Activated T-cell treated with anti-CD3 and anti-CD28 coated beads, Interleukin-2, amount 50 U/mL, for 72 hours (primary cell): ENCODE measurements at regions not wholly inside any gene's neighbourhood (a gene's known extent, or its start where the extent isn't known, plus 50 kb on each side); places are given as distances from the start of the nearest gene placed in this dataset.

Experiments
- ATAC-seq, 2 donors: fragments of 150-1000 bp; cut with Tn5 transposase; replicated peaks in 1 of 2; 2 replicates each; pipeline ENCODE4 v1.10.0; 2021; ENCODE audit warnings: moderate library complexity in 2 of 2, mild to moderate bottlenecking in 1 of 2
- DNase-seq, 2 donors: peaks; one replicate each; pipeline ENCODE4 v3.0.0; 2021 to 2022; ENCODE audit warnings: mixed read lengths in 1 of 2
- H3K27ac Mint-ChIP-seq: one replicate; pipeline ENCODE4 v1.8.0; 2022; ENCODE audit warnings: mild to moderate bottlenecking, moderate library complexity, mixed read lengths
- H3K27me3 Mint-ChIP-seq: one replicate; pipeline ENCODE4 v1.8.0; 2022; ENCODE audit warnings: low read depth, mixed read lengths
- H3K36me3 Mint-ChIP-seq, 2 donors: one replicate each; pipeline ENCODE4 v1.8.0; 2022; ENCODE audit warnings: mixed read lengths in 2 of 2, mild to moderate bottlenecking in 1 of 2; ENCODE audit not compliant: insufficient read depth in 2 of 2
- H3K4me1 Mint-ChIP-seq: one replicate; pipeline ENCODE4 v1.8.0; 2022; ENCODE audit warnings: low read depth, mixed read lengths
- H3K4me3 Mint-ChIP-seq, 2 donors: one replicate each; pipeline ENCODE4 v1.8.0; 2022; ENCODE audit warnings: mild to moderate bottlenecking in 2 of 2, mixed read lengths in 2 of 2, moderate library complexity in 2 of 2
- H3K9me3 Mint-ChIP-seq, 2 donors: one replicate each; pipeline ENCODE4 v1.8.0; 2022; ENCODE audit warnings: mixed read lengths in 2 of 2

DNA sequence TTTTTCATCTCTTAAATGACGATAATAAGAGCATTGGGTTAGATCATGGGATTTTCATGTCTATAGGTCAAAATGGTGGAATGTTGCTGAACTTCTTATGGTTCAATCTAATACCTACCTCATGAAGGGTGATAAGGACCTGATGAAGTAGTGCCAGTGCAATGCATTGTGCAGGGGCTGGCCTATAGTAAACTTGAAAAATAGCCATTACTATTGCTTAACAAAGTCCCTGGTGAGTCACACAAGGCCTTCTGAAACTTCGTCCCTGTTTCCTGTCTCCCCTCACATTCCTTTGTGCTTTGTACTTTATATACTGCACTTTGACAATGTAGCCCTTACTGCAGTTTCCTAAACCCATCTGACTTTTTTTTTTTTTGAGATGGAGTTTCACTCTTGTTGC is 515.9 kb downstream of the SLC4A3 start:
- H3K36me3 Mint-ChIP-seq: no peaks in the 10 kb centered on the region
- H3K9me3 Mint-ChIP-seq: peaks cover 3 to 19% of the 10 kb centered on the region in 2 donors
- no peak overlapping the region for H3K27ac Mint-ChIP-seq
- H3K4me1 Mint-ChIP-seq: no peaks in the 10 kb centered on the region
- no peak for DNase-seq
- ATAC-seq: no peak
- no peak overlapping the region for H3K4me3 Mint-ChIP-seq
- peaks cover 7% of the 10 kb centered on the region for H3K27me3 Mint-ChIP-seq

DNA sequence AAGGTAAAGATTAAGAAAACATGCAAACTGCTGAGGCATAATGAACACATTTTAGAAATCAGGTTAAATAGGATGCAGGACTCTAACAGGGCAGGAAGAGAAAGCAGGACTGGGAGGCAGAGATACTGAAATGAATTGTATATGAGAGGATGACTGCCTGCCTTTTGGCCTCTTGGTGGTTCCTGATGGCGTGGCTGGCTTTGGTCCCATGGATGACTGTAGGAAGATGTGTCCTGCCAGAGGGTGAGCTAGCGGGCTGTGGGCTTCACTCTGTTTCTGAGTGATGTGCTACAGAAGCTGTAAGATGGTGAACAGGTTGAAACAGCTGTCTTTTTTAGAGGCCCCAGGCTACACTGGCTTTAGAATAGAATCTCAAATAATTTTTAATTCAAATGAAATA is 517.0 kb downstream of the SLC4A3 start:
- H3K27me3 Mint-ChIP-seq: peaks cover 7% of the 10 kb centered on the region
- no peaks in the 10 kb centered on the region for H3K36me3 Mint-ChIP-seq
- H3K4me1 Mint-ChIP-seq: no peaks in the 10 kb centered on the region
- peaks cover 3 to 15% of the 10 kb centered on the region in 2 donors for H3K9me3 Mint-ChIP-seq
- no peak for DNase-seq
- no peak for ATAC-seq
- H3K4me3 Mint-ChIP-seq: no peak overlapping the region
- H3K27ac Mint-ChIP-seq: no peak overlapping the region

DNA sequence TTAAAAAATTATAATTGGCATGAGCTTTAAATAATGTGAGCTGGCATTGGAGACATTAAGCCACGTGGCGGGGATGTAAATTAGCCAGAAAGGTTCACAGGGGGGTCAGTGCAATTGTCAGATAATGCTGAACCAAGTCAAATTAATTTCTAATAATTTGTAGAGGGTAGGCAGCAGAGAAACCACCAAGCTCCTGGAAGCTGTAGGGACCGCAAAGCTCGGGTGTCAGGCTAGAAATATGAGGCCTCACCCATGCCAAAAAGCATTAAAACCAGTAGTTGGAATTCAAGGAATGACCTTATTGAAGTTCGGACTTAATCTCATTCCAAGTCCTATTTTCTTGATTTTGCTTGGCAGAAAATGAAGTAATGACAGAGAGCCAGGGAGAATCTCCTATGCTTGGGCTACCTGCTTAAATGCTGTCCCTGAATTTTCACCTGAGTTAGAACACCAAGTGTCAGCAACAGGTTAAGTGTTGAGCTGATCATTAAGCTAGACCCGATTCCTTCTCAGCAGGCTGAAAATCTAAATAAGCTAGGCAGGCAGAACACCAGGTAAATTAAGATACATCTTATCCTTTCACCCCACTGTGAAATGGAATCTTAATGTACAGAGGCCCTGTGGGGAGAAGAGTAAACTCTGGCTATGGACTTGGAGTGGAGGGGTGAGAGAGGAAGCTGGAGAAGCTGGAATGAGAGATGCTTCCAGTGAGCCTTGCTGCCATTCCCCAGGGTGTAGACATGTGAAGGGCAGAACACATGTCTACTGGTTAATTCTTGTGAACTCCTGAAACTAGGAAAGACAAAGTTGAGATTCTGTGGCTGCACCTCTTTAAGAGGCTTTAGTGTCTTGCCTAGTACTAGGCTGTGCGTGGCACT is 520.0 kb downstream of the SLC4A3 start:
- no peaks in the 10 kb centered on the region for H3K4me1 Mint-ChIP-seq
- H3K4me3 Mint-ChIP-seq: no peak overlapping the region
- H3K27me3 Mint-ChIP-seq: peaks cover 7% of the 10 kb centered on the region
- DNase-seq (no peak), ATAC-seq (no peak)
- no peak overlapping the region for H3K27ac Mint-ChIP-seq
- no peaks in the 10 kb centered on the region for H3K36me3 Mint-ChIP-seq
- H3K9me3 Mint-ChIP-seq: peaks cover 3 to 16% of the 10 kb centered on the region in 2 donors

DNA sequence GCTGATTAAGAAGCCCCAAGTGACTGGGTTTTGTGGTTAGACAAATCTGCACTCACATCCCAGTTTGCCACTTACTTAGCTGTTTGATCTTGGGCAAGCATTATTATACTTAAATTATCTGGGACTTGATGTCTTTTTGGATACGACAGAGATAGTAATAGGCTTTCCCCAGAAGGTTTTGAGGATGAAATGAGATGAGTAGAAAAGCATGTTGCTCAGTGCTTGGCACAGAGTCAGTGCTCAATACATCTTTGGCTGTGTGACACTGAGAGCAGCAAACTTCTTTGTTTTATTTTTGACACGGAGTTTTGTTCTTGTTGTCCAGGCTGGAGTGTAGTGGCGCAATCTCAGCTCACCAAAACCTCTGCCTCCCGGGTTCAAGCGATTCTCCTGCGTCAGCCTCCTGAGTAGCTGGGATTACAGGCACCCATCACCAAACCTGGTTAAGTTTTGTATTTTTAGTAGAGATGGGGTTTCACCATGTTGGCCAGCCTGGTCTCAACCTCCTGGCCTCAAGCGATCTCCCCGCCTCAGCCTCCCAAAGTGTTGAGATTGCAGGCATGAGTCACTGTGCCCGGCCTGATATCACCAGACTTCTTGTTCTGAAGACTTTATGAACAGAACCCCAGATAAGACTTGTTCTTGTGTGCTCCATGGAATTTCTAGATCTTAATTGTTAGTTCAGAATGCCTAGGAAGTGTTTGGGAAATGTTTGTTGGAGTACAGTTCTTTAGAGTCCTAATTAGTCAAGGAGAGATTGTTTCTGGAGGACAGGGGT is 521.2 kb downstream of the SLC4A3 start:
- H3K36me3 Mint-ChIP-seq: no peaks in the 10 kb centered on the region
- H3K27ac Mint-ChIP-seq: no peak overlapping the region
- no peaks in the 10 kb centered on the region for H3K4me1 Mint-ChIP-seq
- peaks cover 6% of the 10 kb centered on the region for H3K27me3 Mint-ChIP-seq
- DNase-seq (no peak), ATAC-seq (no peak)
- H3K4me3 Mint-ChIP-seq: no peak overlapping the region
- peaks cover 3 to 13% of the 10 kb centered on the region in 2 donors for H3K9me3 Mint-ChIP-seq

DNA sequence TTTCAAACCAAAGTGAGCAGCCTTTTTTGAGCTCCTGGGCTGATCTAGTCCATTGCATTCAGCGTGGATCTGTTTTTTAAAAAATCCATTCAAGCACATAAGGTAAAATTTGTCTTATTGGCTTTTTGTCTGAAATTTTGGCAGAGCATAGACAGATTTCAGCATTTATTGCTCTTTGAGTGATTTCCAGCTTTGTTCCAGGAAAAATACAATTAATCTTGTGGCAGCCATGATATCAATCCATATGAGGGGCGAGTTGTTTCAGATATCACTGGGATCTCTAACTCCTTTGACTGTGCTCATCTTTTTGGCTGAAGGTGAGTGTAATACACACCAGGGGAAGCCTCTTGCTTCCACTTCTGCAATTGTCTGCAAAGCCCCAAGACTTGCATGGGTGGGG is 523.9 kb downstream of the SLC4A3 start:
- Mint-ChIP-seq H3K9me3 (peaks cover 0 to 6% of the 10 kb centered on the region in 2 donors), H3K36me3 (no peaks in the 10 kb centered on the region), H3K4me1 (no peaks in the 10 kb centered on the region), H3K4me3 (no peak overlapping the region), H3K27me3 (no peaks in the 10 kb centered on the region), H3K27ac (no peak overlapping the region)
- no peak for ATAC-seq
- DNase-seq: no peak

DNA sequence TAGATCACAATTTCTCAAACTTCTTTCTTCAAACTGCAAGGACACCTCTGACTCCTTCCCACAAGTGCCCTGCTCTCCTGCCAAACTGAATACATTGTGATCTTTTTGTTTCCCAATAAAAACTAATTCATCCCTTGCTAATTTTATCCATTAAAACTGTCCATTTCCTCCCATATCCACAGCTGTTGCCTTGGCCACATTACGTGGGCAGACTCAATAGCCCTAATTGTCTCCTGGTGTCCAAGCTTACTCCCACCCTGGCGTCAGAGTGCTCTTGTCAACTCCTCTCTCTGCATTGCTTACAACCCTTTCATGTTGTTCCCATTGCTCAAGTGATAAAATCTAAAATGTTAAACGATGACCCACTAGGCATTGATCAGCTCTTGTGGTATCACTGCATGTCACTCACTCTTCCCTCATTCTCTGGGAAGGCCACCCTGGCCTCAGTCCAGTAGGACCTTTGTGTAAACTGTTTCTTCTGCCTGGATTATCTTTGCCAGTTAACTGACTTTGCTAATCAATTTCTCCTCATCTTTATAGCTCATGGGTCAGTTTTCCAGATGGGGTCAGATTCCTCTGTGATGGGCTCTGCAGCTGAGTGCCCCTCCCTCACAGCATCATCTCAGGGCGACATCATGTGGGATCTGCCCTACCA is 525.0 kb downstream of the SLC4A3 start:
- Mint-ChIP-seq H3K27me3 (no peaks in the 10 kb centered on the region), H3K4me3 (no peak overlapping the region), H3K4me1 (no peaks in the 10 kb centered on the region), H3K36me3 (no peaks in the 10 kb centered on the region), H3K9me3 (peaks cover 0 to 6% of the 10 kb centered on the region in 2 donors), H3K27ac (no peak overlapping the region)
- ATAC-seq (no peak), DNase-seq (no peak)

DNA sequence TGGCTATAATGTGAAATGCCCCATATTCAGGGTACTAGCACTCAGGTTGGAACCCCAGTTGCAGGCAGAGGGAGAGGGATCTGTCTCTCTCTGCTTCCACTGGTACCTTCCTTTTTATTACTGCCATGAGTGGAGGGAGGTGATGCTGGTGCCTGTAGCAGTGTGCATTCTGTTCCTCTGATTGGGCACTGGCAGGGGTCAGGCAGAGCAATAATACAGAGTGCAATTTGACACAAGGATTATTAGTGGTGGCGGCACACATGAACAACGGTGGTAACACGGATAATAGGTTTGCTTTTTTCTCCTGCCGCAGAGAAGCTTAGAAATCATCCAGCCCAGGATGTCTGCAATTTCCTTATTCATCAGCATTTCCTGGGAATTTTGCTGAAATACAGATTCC is 525.7 kb downstream of the SLC4A3 start:
- no peaks in the 10 kb centered on the region for H3K4me1 Mint-ChIP-seq
- no peak overlapping the region for H3K4me3 Mint-ChIP-seq
- peaks cover 0 to 6% of the 10 kb centered on the region in 2 donors for H3K9me3 Mint-ChIP-seq
- ATAC-seq: no peak
- DNase-seq: no peak
- H3K27ac Mint-ChIP-seq: no peak overlapping the region
- H3K27me3 Mint-ChIP-seq: no peaks in the 10 kb centered on the region
- H3K36me3 Mint-ChIP-seq: no peaks in the 10 kb centered on the region

DNA sequence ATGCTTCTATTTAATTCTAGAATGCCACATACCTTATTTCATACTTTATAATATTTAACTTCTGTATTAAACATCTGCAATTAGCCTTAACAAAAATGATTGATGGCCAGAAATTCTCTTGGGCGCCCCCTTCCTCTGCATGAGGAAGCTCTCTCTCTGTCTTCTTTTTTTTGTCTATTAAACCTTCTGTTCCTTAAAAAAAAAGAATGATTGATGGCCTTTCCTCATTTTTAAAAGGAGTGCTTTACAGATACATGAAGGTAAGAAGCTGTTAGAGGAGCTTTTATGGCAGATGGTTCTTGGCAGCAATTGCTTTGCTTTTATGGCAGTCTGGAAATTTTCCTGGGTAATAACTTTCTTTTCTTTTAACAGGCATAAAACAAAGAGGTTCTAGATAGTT is 526.9 kb downstream of the SLC4A3 start:
- peaks cover 0 to 6% of the 10 kb centered on the region in 2 donors for H3K9me3 Mint-ChIP-seq
- H3K27ac Mint-ChIP-seq: no peak overlapping the region
- H3K36me3 Mint-ChIP-seq: no peaks in the 10 kb centered on the region
- no peaks in the 10 kb centered on the region for H3K27me3 Mint-ChIP-seq
- DNase-seq (no peak), ATAC-seq (no peak)
- H3K4me1 Mint-ChIP-seq: no peaks in the 10 kb centered on the region
- no peak overlapping the region for H3K4me3 Mint-ChIP-seq

DNA sequence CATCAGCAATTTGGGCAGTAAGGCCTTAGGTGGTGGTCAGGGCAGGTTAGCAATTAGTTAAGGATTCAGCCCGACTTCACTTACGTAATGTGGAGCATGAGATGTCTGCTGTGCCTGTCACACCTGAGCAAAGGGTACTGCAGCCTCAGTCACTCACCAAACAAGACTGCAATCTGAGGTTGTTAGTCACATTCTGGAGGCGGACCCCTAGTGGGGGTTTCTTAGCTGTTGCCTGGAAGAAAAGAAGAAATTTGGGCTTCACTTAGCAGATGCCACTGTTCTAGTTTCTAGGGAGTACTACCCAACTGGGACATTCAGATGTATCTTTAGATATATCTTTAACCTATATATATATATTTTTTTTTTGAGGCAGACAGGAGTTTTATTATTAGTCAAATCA is 529.9 kb downstream of the SLC4A3 start:
- Mint-ChIP-seq H3K4me1 (no peaks in the 10 kb centered on the region), H3K36me3 (no peaks in the 10 kb centered on the region), H3K27me3 (no peaks in the 10 kb centered on the region), H3K4me3 (no peak overlapping the region), H3K27ac (no peak overlapping the region), H3K9me3 (peaks cover 0 to 4% of the 10 kb centered on the region in 2 donors)
- no peak for ATAC-seq
- no peak for DNase-seq

DNA sequence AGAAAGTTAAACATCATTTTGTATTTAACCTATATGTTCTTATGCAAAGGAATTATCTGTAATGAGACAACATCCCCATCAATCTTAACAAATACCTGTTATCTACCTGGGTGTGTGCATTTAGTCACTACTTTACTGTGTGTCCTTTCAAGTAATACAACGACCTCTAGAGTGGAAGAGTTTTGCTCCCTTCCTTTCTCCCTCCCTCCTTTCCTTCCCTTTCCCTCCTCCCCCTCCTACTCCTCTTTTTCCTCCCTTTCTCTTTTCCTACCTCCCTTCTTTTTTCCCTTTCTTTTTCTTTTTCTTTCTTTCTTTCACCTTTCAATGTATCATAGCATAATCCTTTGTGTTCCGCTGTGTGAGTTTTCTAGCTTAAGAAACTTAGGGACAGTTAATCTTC is 532.3 kb downstream of the SLC4A3 start:
- no peak for DNase-seq
- ATAC-seq: no peak
- Mint-ChIP-seq H3K9me3 (peaks cover 0 to 2% of the 10 kb centered on the region in 2 donors), H3K4me1 (no peaks in the 10 kb centered on the region), H3K36me3 (no peaks in the 10 kb centered on the region), H3K27ac (no peak overlapping the region), H3K4me3 (no peak overlapping the region), H3K27me3 (no peaks in the 10 kb centered on the region)

DNA sequence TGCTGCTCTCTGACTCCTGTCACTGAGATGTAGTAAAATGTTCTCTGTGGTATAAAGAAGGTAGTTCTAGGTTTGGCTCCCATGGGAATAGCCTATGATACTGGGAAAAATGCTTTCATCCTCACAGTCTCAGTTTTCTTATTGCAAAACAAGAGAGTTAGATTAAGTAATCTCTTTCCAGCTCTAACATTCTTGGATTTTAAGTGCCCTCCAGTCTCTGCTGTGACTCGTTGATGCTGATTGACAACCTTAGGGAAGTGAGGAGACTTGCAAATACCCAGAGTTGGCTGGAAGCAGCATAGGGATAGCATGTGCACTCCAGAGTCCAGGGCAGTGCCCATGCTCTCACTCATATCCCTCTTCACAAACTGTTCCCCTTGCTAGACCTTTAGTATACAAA is 534.9 kb downstream of the SLC4A3 start:
- no peaks in the 10 kb centered on the region for H3K4me1 Mint-ChIP-seq
- no peak overlapping the region for H3K4me3 Mint-ChIP-seq
- no peak overlapping the region for H3K27ac Mint-ChIP-seq
- peaks cover 0 to 3% of the 10 kb centered on the region in 2 donors for H3K9me3 Mint-ChIP-seq
- no peaks in the 10 kb centered on the region for H3K36me3 Mint-ChIP-seq
- H3K27me3 Mint-ChIP-seq: no peaks in the 10 kb centered on the region
- DNase-seq (no peak), ATAC-seq (no peak)

DNA sequence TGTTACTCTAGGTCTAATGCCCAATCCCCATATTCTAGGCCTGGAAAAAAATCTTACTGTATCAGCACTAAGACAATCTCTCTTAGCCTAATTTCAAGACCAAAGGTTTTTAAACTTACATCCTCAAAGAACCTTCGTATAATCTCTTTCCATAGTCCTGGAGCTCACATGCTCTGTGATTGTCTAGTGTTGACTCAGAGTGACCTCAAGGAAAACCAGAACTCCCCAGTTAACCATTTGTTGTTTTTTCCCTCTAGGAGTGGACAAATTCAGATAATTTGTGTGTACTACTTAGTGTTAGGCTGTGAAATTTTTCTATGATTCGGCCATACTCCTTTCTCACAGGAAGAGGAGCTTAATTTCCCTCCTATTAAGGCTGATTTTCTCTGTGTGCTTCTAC is 536.1 kb downstream of the SLC4A3 start:
- Mint-ChIP-seq H3K9me3 (peaks cover 0 to 3% of the 10 kb centered on the region in 2 donors), H3K27ac (no peak overlapping the region), H3K4me1 (no peaks in the 10 kb centered on the region), H3K36me3 (no peaks in the 10 kb centered on the region), H3K27me3 (no peaks in the 10 kb centered on the region), H3K4me3 (no peak overlapping the region)
- no peak for DNase-seq
- no peak for ATAC-seq

DNA sequence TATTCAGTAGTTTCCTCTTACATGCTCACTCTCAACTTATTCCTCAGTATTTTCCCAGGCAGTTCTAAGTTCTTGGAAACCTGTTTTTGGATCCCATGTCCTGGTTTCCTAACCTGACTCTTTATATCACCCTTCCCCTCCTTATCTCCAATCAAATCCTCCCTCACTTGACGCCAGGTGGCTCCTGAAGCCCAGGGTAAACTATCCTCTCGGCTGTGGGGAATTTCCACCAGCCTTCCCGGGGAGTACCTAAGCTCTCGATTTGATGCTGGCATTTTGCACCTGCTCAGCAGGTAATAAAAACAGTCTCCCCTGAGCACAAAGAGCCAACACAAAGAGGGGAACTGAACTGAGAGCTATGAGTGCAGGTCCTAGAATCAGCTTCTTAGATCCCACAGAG is 538.0 kb downstream of the SLC4A3 start:
- DNase-seq: no peak
- H3K27ac Mint-ChIP-seq: no peak overlapping the region
- no peak for ATAC-seq
- no peak overlapping the region for H3K4me3 Mint-ChIP-seq
- no peaks in the 10 kb centered on the region for H3K36me3 Mint-ChIP-seq
- H3K27me3 Mint-ChIP-seq: no peaks in the 10 kb centered on the region
- H3K4me1 Mint-ChIP-seq: no peaks in the 10 kb centered on the region
- peaks cover 0 to 1% of the 10 kb centered on the region in 2 donors for H3K9me3 Mint-ChIP-seq
